Activated naive CD4-positive, alpha-beta T cell treated with anti-CD3 and anti-CD28 coated beads for 36 hours (primary cell): ENCODE measurements at regions not wholly inside any gene's neighbourhood (a gene's known extent, or its start where the extent isn't known, plus 50 kb on each side); places are given as distances from the start of the nearest gene placed in this dataset.

Experiments used
- CTCF ChIA-PET: fragments of 350-600 bp; sonication (Branson Sonifier 250); formaldehyde crosslinking; loops from one replicate; lab custom pipeline; 2021; ENCODE audit warnings: antibody characterized with exemption; lab: Charles Lee
- DNase-seq: peaks from one replicate; pipeline ENCODE4 v3.0.0-alpha.2; 2020
- H3K27ac Mint-ChIP-seq: one replicate; pipeline ENCODE4 v1.8.0; 2021; ENCODE audit warnings: mild to moderate bottlenecking, mixed read lengths
- H3K27me3 Mint-ChIP-seq: one replicate; pipeline ENCODE4 v1.8.0; 2021; ENCODE audit warnings: low read depth, mixed read lengths
- H3K36me3 Mint-ChIP-seq: one replicate; pipeline ENCODE4 v1.8.0; 2021; ENCODE audit warnings: low read depth, mixed read lengths
- H3K4me1 Mint-ChIP-seq: one replicate; pipeline ENCODE4 v1.8.0; 2021; ENCODE audit warnings: low read depth, mixed read lengths
- H3K4me3 Mint-ChIP-seq: one replicate; pipeline ENCODE4 v1.8.0; 2021; ENCODE audit warnings: mild to moderate bottlenecking, moderate library complexity, mixed read lengths
- H3K9me3 Mint-ChIP-seq: one replicate; pipeline ENCODE4 v1.8.0; 2021; ENCODE audit warnings: mixed read lengths
- intact Hi-C: fragments of 100-400 bp; cut with micrococcal nuclease; formaldehyde crosslinking; loops from one replicate; pipeline ENCODE4 v1.15.1; 2023

GRCh38 chr4:176448761-176449160 is 129.0 kb downstream of the SPCS3 start:
- intact Hi-C loops: no loop called here
- no peak overlapping the region for H3K27ac Mint-ChIP-seq
- CTCF ChIA-PET: no interaction called here
- peaks cover 3% of the 10 kb centered on the region for H3K27me3 Mint-ChIP-seq
- no peaks in the 10 kb centered on the region for H3K9me3 Mint-ChIP-seq
- no peaks in the 10 kb centered on the region for H3K36me3 Mint-ChIP-seq
- no peak overlapping the region for H3K4me3 Mint-ChIP-seq
- no peaks in the 10 kb centered on the region for H3K4me1 Mint-ChIP-seq
- DNase-seq: no peak

- H3K36me3 Mint-ChIP-seq: no peaks in the 10 kb centered on the region
- peaks cover 3% of the 10 kb centered on the region for H3K27me3 Mint-ChIP-seq
- CTCF ChIA-PET: no interaction called here
- H3K27ac Mint-ChIP-seq: no peak overlapping the region
- no peak for DNase-seq
- no peaks in the 10 kb centered on the region for H3K4me1 Mint-ChIP-seq
- intact Hi-C loops: no loop called here
- H3K4me3 Mint-ChIP-seq: no peak overlapping the region
- no peaks in the 10 kb centered on the region for H3K9me3 Mint-ChIP-seq
Measured at GRCh38 chr4:176451443-176451842, 131.7 kb downstream of the SPCS3 start.

GRCh38 chr4:176453079-176453478 is 133.3 kb downstream of the SPCS3 start:
- DNase-seq: no peak
- H3K4me3 Mint-ChIP-seq: no peak overlapping the region
- CTCF ChIA-PET: no interaction called here
- intact Hi-C loops: no loop called here
- no peaks in the 10 kb centered on the region for H3K4me1 Mint-ChIP-seq
- no peaks in the 10 kb centered on the region for H3K36me3 Mint-ChIP-seq
- H3K9me3 Mint-ChIP-seq: no peaks in the 10 kb centered on the region
- H3K27me3 Mint-ChIP-seq: peaks cover 3% of the 10 kb centered on the region
- H3K27ac Mint-ChIP-seq: no peak overlapping the region

GRCh38 chr4:176453658-176454057 is 133.9 kb downstream of the SPCS3 start:
- DNase-seq: no peak
- H3K27me3 Mint-ChIP-seq: peaks cover 3% of the 10 kb centered on the region
- H3K9me3 Mint-ChIP-seq: no peaks in the 10 kb centered on the region
- no peaks in the 10 kb centered on the region for H3K36me3 Mint-ChIP-seq
- intact Hi-C loops: no loop called here
- no peak overlapping the region for H3K27ac Mint-ChIP-seq
- no peaks in the 10 kb centered on the region for H3K4me1 Mint-ChIP-seq
- CTCF ChIA-PET: no interaction called here
- no peak overlapping the region for H3K4me3 Mint-ChIP-seq

- peaks cover 10% of the 10 kb centered on the region for H3K9me3 Mint-ChIP-seq
- CTCF ChIA-PET: interaction anchor here (1.3 kb wide), 1 partner anchor 13 kb away, joined by 3 read pairs; no protein-coding TSS in a partner anchor
- H3K4me1 Mint-ChIP-seq: no peaks in the 10 kb centered on the region
- H3K27me3 Mint-ChIP-seq: no peaks in the 10 kb centered on the region
- intact Hi-C loops: no loop called here
- H3K36me3 Mint-ChIP-seq: no peaks in the 10 kb centered on the region
- no peak overlapping the region for H3K27ac Mint-ChIP-seq
- H3K4me3 Mint-ChIP-seq: no peak overlapping the region
- DNase-seq: no peak
Measured at GRCh38 chr4:176464748-176465147, 145.0 kb downstream of the SPCS3 start.

GRCh38 chr4:176467001-176467400 is 147.2 kb downstream of the SPCS3 start:
- CTCF ChIA-PET: no interaction called here

GRCh38 chr4:176469546-176469945 is 149.8 kb downstream of the SPCS3 start:
- no peak for DNase-seq
- Mint-ChIP-seq H3K27me3 (no peaks in the 10 kb centered on the region), H3K4me3 (no peak overlapping the region), H3K9me3 (peaks cover 2% of the 10 kb centered on the region), H3K4me1 (no peaks in the 10 kb centered on the region), H3K27ac (no peak overlapping the region), H3K36me3 (no peaks in the 10 kb centered on the region)
- CTCF ChIA-PET: no interaction called here
- intact Hi-C loops: no loop called here

More at GRCh38 chr4:176467001-176467400, 147.2 kb downstream of the SPCS3 start:
- H3K4me3 Mint-ChIP-seq: no peak overlapping the region
- intact Hi-C loops: no loop called here
- peaks cover 5% of the 10 kb centered on the region for H3K9me3 Mint-ChIP-seq
- no peaks in the 10 kb centered on the region for H3K4me1 Mint-ChIP-seq
- H3K36me3 Mint-ChIP-seq: no peaks in the 10 kb centered on the region
- no peaks in the 10 kb centered on the region for H3K27me3 Mint-ChIP-seq
- DNase-seq: no peak
- no peak overlapping the region for H3K27ac Mint-ChIP-seq

GRCh38 chr4:176470671-176471070 is 150.9 kb downstream of the SPCS3 start:
- CTCF ChIA-PET: no interaction called here
- H3K9me3 Mint-ChIP-seq: peaks cover 2% of the 10 kb centered on the region
- H3K4me3 Mint-ChIP-seq: no peak overlapping the region
- no peaks in the 10 kb centered on the region for H3K27me3 Mint-ChIP-seq
- no peak for DNase-seq
- no peaks in the 10 kb centered on the region for H3K4me1 Mint-ChIP-seq
- H3K27ac Mint-ChIP-seq: no peak overlapping the region
- H3K36me3 Mint-ChIP-seq: no peaks in the 10 kb centered on the region
- intact Hi-C loops: no loop called here

GRCh38 chr4:176475067-176475466 is 155.3 kb downstream of the SPCS3 start:
- intact Hi-C loops: no loop called here
- no peak overlapping the region for H3K27ac Mint-ChIP-seq
- DNase-seq: no peak
- H3K27me3 Mint-ChIP-seq: no peaks in the 10 kb centered on the region
- H3K9me3 Mint-ChIP-seq: peaks cover 11% of the 10 kb centered on the region
- no peaks in the 10 kb centered on the region for H3K36me3 Mint-ChIP-seq
- no peak overlapping the region for H3K4me3 Mint-ChIP-seq
- peaks cover 3% of the 10 kb centered on the region for H3K4me1 Mint-ChIP-seq
- CTCF ChIA-PET: no interaction called here

GRCh38 chr4:176478076-176478475 is 158.3 kb downstream of the SPCS3 start:
- Mint-ChIP-seq H3K27ac (no peak overlapping the region), H3K9me3 (peaks cover 13% of the 10 kb centered on the region), H3K4me1 (peaks cover 3% of the 10 kb centered on the region), H3K36me3 (no peaks in the 10 kb centered on the region), H3K27me3 (no peaks in the 10 kb centered on the region), H3K4me3 (no peak overlapping the region)
- CTCF ChIA-PET: no interaction called here
- intact Hi-C loops: no loop called here
- no peak for DNase-seq

- H3K27me3 Mint-ChIP-seq: no peaks in the 10 kb centered on the region
- H3K36me3 Mint-ChIP-seq: no peaks in the 10 kb centered on the region
- peaks cover 11% of the 10 kb centered on the region for H3K9me3 Mint-ChIP-seq
- intact Hi-C loops: no loop called here
- no peak overlapping the region for H3K27ac Mint-ChIP-seq
- DNase-seq: no peak
- no peak overlapping the region for H3K4me3 Mint-ChIP-seq
- H3K4me1 Mint-ChIP-seq: peaks cover 3% of the 10 kb centered on the region
- CTCF ChIA-PET: no interaction called here
Measured at GRCh38 chr4:176479767-176480166, 160.0 kb downstream of the SPCS3 start.

GRCh38 chr4:176482972-176483371 is 163.2 kb downstream of the SPCS3 start:
- H3K36me3 Mint-ChIP-seq: no peaks in the 10 kb centered on the region
- H3K27me3 Mint-ChIP-seq: no peaks in the 10 kb centered on the region
- peaks cover 3% of the 10 kb centered on the region for H3K4me1 Mint-ChIP-seq
- no peak for DNase-seq
- no peak overlapping the region for H3K4me3 Mint-ChIP-seq
- peaks cover 2% of the 10 kb centered on the region for H3K9me3 Mint-ChIP-seq
- intact Hi-C loops: no loop called here
- CTCF ChIA-PET: no interaction called here
- no peak overlapping the region for H3K27ac Mint-ChIP-seq

GRCh38 chr4:176484301-176484984 is 164.7 kb downstream of the SPCS3 start:
- Mint-ChIP-seq H3K4me1 (peaks cover under 1% of the 10 kb centered on the region), H3K27ac (no peak overlapping the region), H3K4me3 (no peak overlapping the region), H3K9me3 (peaks cover 2% of the 10 kb centered on the region), H3K27me3 (no peaks in the 10 kb centered on the region), H3K36me3 (no peaks in the 10 kb centered on the region)
- no peak for DNase-seq
- intact Hi-C loops: no loop called here
- CTCF ChIA-PET: no interaction called here
